ENCODE measurements at regions not wholly inside any gene's neighbourhood (a gene's known extent, or its start where the extent isn't known, plus 50 kb on each side); places are given as distances from the start of the nearest gene placed in this dataset.

DNA sequence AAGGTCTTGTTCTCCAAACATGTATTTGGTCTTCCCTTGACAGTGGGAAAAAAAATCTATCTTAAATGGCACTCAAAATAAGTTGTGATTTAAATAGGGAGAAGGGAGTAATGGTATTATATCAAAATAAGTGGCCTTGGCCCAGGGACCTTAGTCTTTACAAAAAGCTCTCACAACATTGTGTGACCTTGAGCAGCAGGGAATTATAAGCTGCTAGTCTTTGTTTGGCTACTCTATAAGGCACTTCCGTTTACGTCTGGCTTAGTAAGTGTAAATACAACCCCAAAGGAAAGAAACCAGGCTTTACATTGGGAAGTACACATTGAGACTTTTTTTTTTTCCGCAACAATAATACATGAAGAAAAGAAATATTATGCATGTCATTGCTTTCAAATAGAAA is 734.0 kb upstream of the LINC00305 start:
- no peaks in the 10 kb centered on the region for H3K27me3 ChIP-seq (ENCODE audit: insufficient read depth, low read depth)
- no peaks in the 10 kb centered on the region for H4K20me1 ChIP-seq (ENCODE audit: insufficient read depth)
- H3K27ac ChIP-seq: no peak overlapping the region
- no peak overlapping the region for H3K9ac ChIP-seq
- H3K79me2 ChIP-seq (ENCODE audit: insufficient read depth, low read depth): no peaks in the 10 kb centered on the region
- no peak overlapping the region for H3K4me3 ChIP-seq (IDR thresholded peaks at IDR 0.05; ENCODE audit: insufficient read depth, low read depth, low read length)
- H2AFZ ChIP-seq (ENCODE audit: low read depth): no peak overlapping the region
- H3K36me3 ChIP-seq (ENCODE audit: insufficient read depth): no peaks in the 10 kb centered on the region
- TF ChIP-seq, protein P1, sequence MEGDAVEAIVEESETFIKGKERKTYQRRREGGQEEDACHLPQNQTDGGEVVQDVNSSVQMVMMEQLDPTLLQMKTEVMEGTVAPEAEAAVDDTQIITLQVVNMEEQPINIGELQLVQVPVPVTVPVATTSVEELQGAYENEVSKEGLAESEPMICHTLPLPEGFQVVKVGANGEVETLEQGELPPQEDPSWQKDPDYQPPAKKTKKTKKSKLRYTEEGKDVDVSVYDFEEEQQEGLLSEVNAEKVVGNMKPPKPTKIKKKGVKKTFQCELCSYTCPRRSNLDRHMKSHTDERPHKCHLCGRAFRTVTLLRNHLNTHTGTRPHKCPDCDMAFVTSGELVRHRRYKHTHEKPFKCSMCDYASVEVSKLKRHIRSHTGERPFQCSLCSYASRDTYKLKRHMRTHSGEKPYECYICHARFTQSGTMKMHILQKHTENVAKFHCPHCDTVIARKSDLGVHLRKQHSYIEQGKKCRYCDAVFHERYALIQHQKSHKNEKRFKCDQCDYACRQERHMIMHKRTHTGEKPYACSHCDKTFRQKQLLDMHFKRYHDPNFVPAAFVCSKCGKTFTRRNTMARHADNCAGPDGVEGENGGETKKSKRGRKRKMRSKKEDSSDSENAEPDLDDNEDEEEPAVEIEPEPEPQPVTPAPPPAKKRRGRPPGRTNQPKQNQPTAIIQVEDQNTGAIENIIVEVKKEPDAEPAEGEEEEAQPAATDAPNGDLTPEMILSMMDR (conservative IDR thresholded peaks at IDR 0.05; ENCODE audit: low read depth, low read length): no peak
- no peaks in the 10 kb centered on the region for H3K4me1 ChIP-seq (ENCODE audit: low read depth, poor library complexity, severe bottlenecking)
- H3K4me2 ChIP-seq: no peak overlapping the region

DNA sequence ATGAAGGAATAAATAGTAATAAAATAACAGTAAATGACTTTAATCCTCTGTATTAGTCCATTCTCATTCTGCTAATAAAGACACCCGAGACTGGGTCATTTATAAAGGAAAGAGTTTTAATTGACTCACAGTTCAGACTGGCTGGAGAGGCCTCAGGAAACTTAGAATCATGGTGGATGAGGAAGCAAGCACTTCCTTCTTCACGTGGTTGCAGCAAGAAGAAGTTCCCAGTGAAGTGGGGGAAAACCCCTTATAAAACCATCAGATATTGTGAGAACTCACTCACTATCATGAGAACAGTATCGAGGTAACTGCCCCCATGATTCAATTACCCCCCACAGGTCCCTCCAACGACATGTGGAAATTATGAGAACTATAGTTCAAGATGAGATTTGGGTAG is 727.9 kb upstream of the LINC00305 start:
- no peaks in the 10 kb centered on the region for H3K27me3 ChIP-seq (ENCODE audit: insufficient read depth, low read depth)
- TF ChIP-seq, protein P1 (conservative IDR thresholded peaks at IDR 0.05; ENCODE audit: low read depth, low read length): no peak
- no peak overlapping the region for H3K9ac ChIP-seq
- H3K79me2 ChIP-seq (ENCODE audit: insufficient read depth, low read depth): no peaks in the 10 kb centered on the region
- H3K4me2 ChIP-seq: no peak overlapping the region
- no peak overlapping the region for H3K4me3 ChIP-seq (IDR thresholded peaks at IDR 0.05; ENCODE audit: insufficient read depth, low read depth, low read length)
- no peaks in the 10 kb centered on the region for H3K36me3 ChIP-seq (ENCODE audit: insufficient read depth)
- no peaks in the 10 kb centered on the region for H3K4me1 ChIP-seq (ENCODE audit: low read depth, poor library complexity, severe bottlenecking)
- no peak overlapping the region for H3K27ac ChIP-seq
- no peak overlapping the region for H2AFZ ChIP-seq (ENCODE audit: low read depth)
- no peaks in the 10 kb centered on the region for H4K20me1 ChIP-seq (ENCODE audit: insufficient read depth)

DNA sequence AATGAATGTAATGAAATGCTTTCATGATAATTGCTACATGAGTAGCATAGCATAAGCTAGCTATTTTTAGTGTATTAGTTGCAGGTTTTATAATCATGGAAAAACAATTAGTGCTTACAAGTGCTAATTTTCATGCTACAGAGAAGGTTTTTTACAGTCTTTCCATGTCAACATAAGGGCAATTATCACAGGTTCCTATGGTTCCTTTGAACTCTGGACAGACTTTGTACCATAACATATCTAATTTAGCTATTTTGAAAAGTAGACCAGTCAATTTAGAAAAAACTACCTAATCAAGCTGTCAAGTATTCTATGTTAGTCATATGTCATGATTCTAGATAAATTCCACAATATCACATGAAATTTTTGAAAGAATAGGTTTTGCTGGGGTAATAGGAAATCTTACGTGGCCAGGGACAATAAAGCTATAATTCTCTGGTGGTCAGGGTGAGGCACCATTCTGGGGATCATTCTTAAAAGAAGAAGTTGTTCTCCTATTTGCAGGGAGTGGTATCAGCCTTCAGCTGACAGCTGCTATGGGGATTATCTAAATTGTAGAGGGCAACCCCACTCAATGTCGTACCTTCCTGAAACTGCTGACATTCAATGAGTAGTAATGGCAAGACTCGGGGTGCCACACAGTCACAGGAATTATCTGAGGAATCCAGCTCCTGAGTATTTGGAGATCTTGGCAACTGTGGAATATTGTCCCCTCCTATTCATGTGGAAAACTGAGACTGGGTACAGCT is 724.0 kb upstream of the LINC00305 start:
- TF ChIP-seq, protein P1 (conservative IDR thresholded peaks at IDR 0.05; ENCODE audit: low read depth, low read length): no peak
- Histone ChIP-seq H3K27ac (no peak overlapping the region), H2AFZ (ENCODE audit: low read depth) (no peak overlapping the region), H4K20me1 (ENCODE audit: insufficient read depth) (no peaks in the 10 kb centered on the region), H3K9ac (no peak overlapping the region), H3K4me3 (IDR thresholded peaks at IDR 0.05; ENCODE audit: insufficient read depth, low read depth, low read length) (no peak overlapping the region), H3K4me2 (no peak overlapping the region), H3K4me1 (ENCODE audit: low read depth, poor library complexity, severe bottlenecking) (no peaks in the 10 kb centered on the region), H3K79me2 (ENCODE audit: insufficient read depth, low read depth) (no peaks in the 10 kb centered on the region), H3K36me3 (ENCODE audit: insufficient read depth) (no peaks in the 10 kb centered on the region), H3K27me3 (ENCODE audit: insufficient read depth, low read depth) (no peaks in the 10 kb centered on the region)

DNA sequence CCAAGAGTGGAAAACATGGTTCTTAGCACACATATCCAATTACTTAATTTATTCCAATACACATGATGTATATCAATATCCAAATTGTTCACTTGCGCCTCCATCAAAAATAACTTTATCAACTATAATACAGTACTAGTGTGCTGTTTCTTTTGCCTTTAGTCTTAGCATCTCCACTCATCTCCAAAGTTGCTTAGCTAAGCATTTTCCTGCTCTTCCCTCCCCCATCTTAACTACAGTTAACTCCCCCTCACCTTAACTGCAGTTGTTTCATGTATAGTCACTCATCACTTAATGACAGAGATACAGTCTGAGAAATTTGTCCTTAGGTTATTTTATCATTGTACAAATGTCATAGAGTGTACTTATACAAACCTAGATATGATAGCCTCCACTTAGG is 705.2 kb upstream of the LINC00305 start:
- no peak overlapping the region for H3K9ac ChIP-seq
- TF ChIP-seq, protein P1 (conservative IDR thresholded peaks at IDR 0.05; ENCODE audit: low read depth, low read length): no peak
- H3K36me3 ChIP-seq (ENCODE audit: insufficient read depth): no peaks in the 10 kb centered on the region
- H3K4me2 ChIP-seq: no peak overlapping the region
- H3K4me3 ChIP-seq (IDR thresholded peaks at IDR 0.05; ENCODE audit: insufficient read depth, low read depth, low read length): no peak overlapping the region
- no peaks in the 10 kb centered on the region for H4K20me1 ChIP-seq (ENCODE audit: insufficient read depth)
- H3K79me2 ChIP-seq (ENCODE audit: insufficient read depth, low read depth): no peaks in the 10 kb centered on the region
- H2AFZ ChIP-seq (ENCODE audit: low read depth): no peak overlapping the region
- H3K27me3 ChIP-seq (ENCODE audit: insufficient read depth, low read depth): no peaks in the 10 kb centered on the region
- H3K27ac ChIP-seq: no peak overlapping the region
- H3K4me1 ChIP-seq (ENCODE audit: low read depth, poor library complexity, severe bottlenecking): no peaks in the 10 kb centered on the region

Measured in KMS-11 (cell line).